Left lung (tissue), 4 donors: ENCODE measurements at regions not wholly inside any gene's neighbourhood (a gene's known extent, or its start where the extent isn't known, plus 50 kb on each side); places are given as distances from the start of the nearest gene placed in this dataset.

Experiments used
- ATAC-seq: fragments of 200-7000 bp; cut with Tn5 transposase; one replicate; pipeline ENCODE4 v1.9.1; 2020; ENCODE audit warnings: moderate library complexity
- DNase-seq, 4 donors: peaks; one replicate each; pipeline ENCODE4 v3.0.0-alpha.2; 2013 to 2020
- H3K27ac ChIP-seq, 2 donors: fragments of 200-600 bp; sonication (generic) in 1 of 2; one replicate each; pipeline versions ENCODE4 v1.5.0 to v1.8.0; 2020 to 2021
- H3K27me3 ChIP-seq, 2 donors: fragments of 200-600 bp; sonication (generic) in 1 of 2; one replicate each; pipeline versions ENCODE4 v1.5.0 to v1.8.0; 2020 to 2021
- H3K36me3 ChIP-seq, 2 donors: fragments of 200-600 bp; sonication (generic) in 1 of 2; one replicate each; pipeline versions ENCODE4 v1.5.0 to v1.8.0; 2020 to 2021
- H3K4me1 ChIP-seq, 2 donors: fragments of 200-600 bp; one replicate each; pipeline ENCODE4 v1.8.0; 2021
- H3K4me3 ChIP-seq, 2 donors: fragments of 200-600 bp; sonication (generic) in 1 of 2; one replicate each; pipeline versions ENCODE4 v1.5.0 to v1.8.0; 2020 to 2021; ENCODE audit warnings: mild to moderate bottlenecking in 1 of 2
- H3K9me3 ChIP-seq, 2 donors: fragments of 200-600 bp; sonication (generic) in 1 of 2; one replicate each; pipeline versions ENCODE4 v1.5.0 to v1.8.0; 2020 to 2021
- CTCF ChIP-seq, 2 donors: fragments of 200-600 bp; sonication (generic) in 1 of 2; IDR thresholded peaks; one replicate each; pipeline versions ENCODE4 v1.5.0 to v1.8.0; 2021; ENCODE audit warnings: antibody characterized with exemption in 2 of 2
- intact Hi-C, 2 donors: fragments of 100-400 bp; cut with DNase I; formaldehyde crosslinking; loops; one replicate each; pipeline versions ENCODE4 v1.11.2 to v1.14.2; 2022
- donor health status: DM: no; HTN: yes; CAD: no.
- donor health status: DM: no; HTN: no; CAD: no.

GRCh38 chr16:63928421-63928820, 1193.4 kb downstream of the CDH11 start:
- Histone ChIP-seq H3K9me3 (peaks cover 0 to 17% of the 10 kb centered on the region in 2 donors), H3K36me3 (no peaks in the 10 kb centered on the region), H3K27ac (no peak overlapping the region), H3K27me3 (no peaks in the 10 kb centered on the region), H3K4me3 (no peak overlapping the region), H3K4me1 (no peaks in the 10 kb centered on the region)
- DNase-seq: no peak
- ATAC-seq: no peak
- TF ChIP-seq CTCF (IDR thresholded peaks at IDR 0.05): no peak
- intact Hi-C loops: no loop called here

GRCh38 chr16:63925221-63925620, 1196.6 kb downstream of the CDH11 start:
- Histone ChIP-seq H3K27me3 (no peaks in the 10 kb centered on the region), H3K4me1 (no peaks in the 10 kb centered on the region), H3K36me3 (no peaks in the 10 kb centered on the region), H3K9me3 (peaks cover 0 to 4% of the 10 kb centered on the region in 2 donors), H3K27ac (no peak overlapping the region), H3K4me3 (no peak overlapping the region)
- no peak for TF ChIP-seq CTCF (IDR thresholded peaks at IDR 0.05)
- ATAC-seq (no peak), DNase-seq (no peak)
- intact Hi-C loops: no loop called here

GRCh38 chr16:63922560-63922959, 1199.3 kb downstream of the CDH11 start:
- intact Hi-C loops: no loop called here
- Histone ChIP-seq H3K27ac (no peak overlapping the region), H3K9me3 (peaks cover 0 to 11% of the 10 kb centered on the region in 2 donors), H3K27me3 (no peaks in the 10 kb centered on the region), H3K4me3 (no peak overlapping the region), H3K4me1 (no peaks in the 10 kb centered on the region), H3K36me3 (no peaks in the 10 kb centered on the region)
- DNase-seq (no peak), ATAC-seq (no peak)
- TF ChIP-seq CTCF (IDR thresholded peaks at IDR 0.05): no peak

GRCh38 chr16:63921737-63922295, 1200.0 kb downstream of the CDH11 start:
- no peak for ATAC-seq
- Histone ChIP-seq H3K9me3 (peaks cover 0 to 7% of the 10 kb centered on the region in 2 donors), H3K36me3 (no peaks in the 10 kb centered on the region), H3K4me3 (no peak overlapping the region), H3K27me3 (no peaks in the 10 kb centered on the region), H3K27ac (no peak overlapping the region), H3K4me1 (no peaks in the 10 kb centered on the region)
- no peak for DNase-seq
- TF ChIP-seq CTCF (IDR thresholded peaks at IDR 0.05): no peak
- intact Hi-C loops: no loop called here

- no peak for TF ChIP-seq CTCF (IDR thresholded peaks at IDR 0.05)
- H3K4me1 ChIP-seq: no peaks in the 10 kb centered on the region
- intact Hi-C loops: no loop called here
- no peaks in the 10 kb centered on the region for H3K36me3 ChIP-seq
- DNase-seq (no peak), ATAC-seq (no peak)
- H3K4me3 ChIP-seq: no peak overlapping the region
- H3K9me3 ChIP-seq: no peaks in the 10 kb centered on the region
- no peak overlapping the region for H3K27ac ChIP-seq
- H3K27me3 ChIP-seq: no peaks in the 10 kb centered on the region
Measured at GRCh38 chr16:63913290-63913689, 1208.6 kb downstream of the CDH11 start.
